Esophagus squamous epithelium (tissue), 5 donors: ENCODE measurements at regions not wholly inside any gene's neighbourhood (a gene's known extent, or its start where the extent isn't known, plus 50 kb on each side); places are given as distances from the start of the nearest gene placed in this dataset.
A peak's percentile ranks its signal among the peaks of the same experiment; 100 is the strongest.

Experiments used
- DNase-seq: peaks from one replicate; lab custom pipeline; 2025; lab: John Stamatoyannopoulos, UW
- H3K27ac ChIP-seq, 4 donors: fragments of 200-600 bp; sonication (generic); one replicate each; pipeline ENCODE4 v1.5.1; 2016 to 2019; ENCODE audit warnings: mild to moderate bottlenecking in 1 of 4
- H3K27me3 ChIP-seq, 4 donors: fragments of 200-600 bp; sonication (generic); 1 replicate in 3 of 4; 2 replicates in 1 of 4; pipeline versions ENCODE4 v1.5.1 to v1.6.0; 2017 to 2021; ENCODE audit warnings: antibody characterized with exemption in 1 of 4
- H3K36me3 ChIP-seq, 3 donors: fragments of 200-600 bp; sonication (generic); one replicate each; pipeline ENCODE4 v1.5.1; 2016 to 2019
- H3K4me1 ChIP-seq, 3 donors: fragments of 200-600 bp; sonication (generic); one replicate each; pipeline ENCODE4 v1.5.1; 2017 to 2019
- H3K4me3 ChIP-seq, 4 donors: fragments of 200-600 bp; sonication (generic); 1 replicate in 3 of 4; 2 replicates in 1 of 4; pipeline ENCODE4 v1.5.1; 2016 to 2019; ENCODE audit warnings: mild to moderate bottlenecking in 2 of 4, moderate library complexity in 1 of 4
- H3K9me3 ChIP-seq, 3 donors: fragments of 200-600 bp; sonication (generic); one replicate each; pipeline ENCODE4 v1.5.1; 2016 to 2019
- CTCF ChIP-seq, 6 experiments: fragments of 450-650 bp in 4 of 6; fragments of 200-600 bp in 2 of 6; sonication (generic) in 2 of 6; IDR thresholded peaks; one replicate each; pipeline ENCODE4 v1.5.1; 2016 to 2019; ENCODE audit warnings: antibody characterized with exemption in 6 of 6, mild to moderate bottlenecking in 4 of 6, moderate library complexity in 4 of 6
- POLR2A ChIP-seq, 4 donors: fragments of 450-650 bp; IDR thresholded peaks; one replicate each; pipeline ENCODE4 v1.6.1; 2017; ENCODE audit warnings: antibody characterized with exemption in 4 of 4, mild to moderate bottlenecking in 4 of 4, moderate library complexity in 3 of 4
- WGBS, 2 donors: methylation state at CpG; one replicate each; pipeline ENCODE4 v1.1.5; 2018; 5-methylcytosine and 5-hydroxymethylcytosine counted together
- intact Hi-C: fragments of 100-400 bp; cut with DNase I; formaldehyde crosslinking; loops from one replicate; pipeline ENCODE4 v1.15.0; 2022
- donor health status: DM: yes; HTN: yes; CAD: no.

GRCh38 chr12:115380546-115381120 lies 696.7 kb upstream of the TBX3 start:
- TF ChIP-seq CTCF (IDR thresholded peaks at IDR 0.05) (no peak), POLR2A (IDR thresholded peaks at IDR 0.05) (no peak)
- no peaks in the 10 kb centered on the region for H3K36me3 ChIP-seq

GRCh38 chr12:115378291-115378690 lies 694.3 kb upstream of the TBX3 start:
- Histone ChIP-seq H3K27me3 (peaks cover 0 to 6% (median 0%) of the 10 kb centered on the region in 4 donors), H3K9me3 (no peaks in the 10 kb centered on the region), H3K4me1 (peaks cover 6 to 32% (median 7%) of the 10 kb centered on the region in 3 donors), H3K4me3 (no peak overlapping the region), H3K36me3 (no peaks in the 10 kb centered on the region), H3K27ac (no peak overlapping the region)
- intact Hi-C loops = no loop called here
- no peak for DNase-seq
- WGBS, 2 donors = 59 to 60% methylated on average over 2 of the region's 2 CpGs
- TF ChIP-seq POLR2A (IDR thresholded peaks at IDR 0.05) (no peak), CTCF (IDR thresholded peaks at IDR 0.05) (no peak)

More at GRCh38 chr12:115380546-115381120, 696.7 kb upstream of the TBX3 start:
- H3K9me3 ChIP-seq = no peaks in the 10 kb centered on the region
- 63 to 76% methylated on average over 9 of the region's 9 CpGs for WGBS, 2 donors
- H3K27ac ChIP-seq = no peak overlapping the region
- no peak for DNase-seq
- H3K4me3 ChIP-seq = no peak overlapping the region
- H3K27me3 ChIP-seq = peaks cover 0 to 6% (median 0%) of the 10 kb centered on the region in 4 donors
- peaks cover under 1 to 41% (median 4%) of the 10 kb centered on the region in 3 donors for H3K4me1 ChIP-seq
- intact Hi-C loops = no loop called here

- H3K9me3 ChIP-seq = no peaks in the 10 kb centered on the region
- intact Hi-C loops = no loop called here
- no peaks in the 10 kb centered on the region for H3K36me3 ChIP-seq
- peaks cover 0 to 6% (median 0%) of the 10 kb centered on the region in 4 donors for H3K27me3 ChIP-seq
- no peak overlapping the region for H3K4me3 ChIP-seq
- peaks cover 3 to 27% (median 7%) of the 10 kb centered on the region in 3 donors for H3K4me1 ChIP-seq
- DNase-seq = no peak
- WGBS, 2 donors = 60 to 76% methylated on average over 7 of the region's 7 CpGs
- TF ChIP-seq POLR2A (IDR thresholded peaks at IDR 0.05) = no peak
- H3K27ac ChIP-seq = no peak overlapping the region
These were observed 693.8 kb upstream of the TBX3 start for GRCh38 chr12:115377779-115378178.

- Histone ChIP-seq H3K4me1 (peaks cover 3 to 27% (median 7%) of the 10 kb centered on the region in 3 donors), H3K36me3 (no peaks in the 10 kb centered on the region), H3K4me3 (no peak overlapping the region), H3K9me3 (no peaks in the 10 kb centered on the region), H3K27ac (no peak overlapping the region), H3K27me3 (peaks cover 0 to 6% (median 0%) of the 10 kb centered on the region in 4 donors)
- DNase-seq = no peak
- intact Hi-C loops = no loop called here
- WGBS, 2 donors = 90% methylated on average over 6 to 8 of the region's 8 CpGs
- TF ChIP-seq CTCF (IDR thresholded peaks at IDR 0.05) = no peak
- TF ChIP-seq POLR2A (IDR thresholded peaks at IDR 0.05) = no peak
These were observed 693.3 kb upstream of the TBX3 start for GRCh38 chr12:115377230-115377629.

- no peaks in the 10 kb centered on the region for H3K9me3 ChIP-seq
- H3K36me3 ChIP-seq = no peaks in the 10 kb centered on the region
- H3K27ac ChIP-seq = peak overlapping the region in 1 of 4 donors; percentile 7
- intact Hi-C loops = no loop called here
- no peak for DNase-seq
- peaks cover 3 to 27% (median 7%) of the 10 kb centered on the region in 3 donors for H3K4me1 ChIP-seq
- TF ChIP-seq POLR2A (IDR thresholded peaks at IDR 0.05) (no peak), CTCF (IDR thresholded peaks at IDR 0.05) (no peak)
- 34 to 36% methylated on average over 9 to 10 of the region's 12 CpGs for WGBS, 2 donors
- no peaks in the 10 kb centered on the region for H3K27me3 ChIP-seq
- H3K4me3 ChIP-seq = peak overlapping the region in 1 of 4 donors; percentile 25
These were observed 691.4 kb upstream of the TBX3 start for GRCh38 chr12:115375186-115375991.
